Gastroesophageal sphincter (tissue), 3 donors: ENCODE measurements at regions not wholly inside any gene's neighbourhood (a gene's known extent, or its start where the extent isn't known, plus 50 kb on each side); places are given as distances from the start of the nearest gene placed in this dataset.

ENCODE experiments used
- POLR2A ChIP-seq, 2 donors: fragments of 450-650 bp; IDR thresholded peaks; one replicate each; pipeline ENCODE4 v1.6.1; 2017; ENCODE audit warnings: antibody characterized with exemption in 2 of 2, mild to moderate bottlenecking in 2 of 2, moderate library complexity in 1 of 2
- TF ChIP-seq, protein P1 (sequence below), 4 experiments: fragments of 200-600 bp in 2 of 4; fragments of 450-650 bp in 2 of 4; sonication (generic) in 1 of 4; IDR thresholded peaks; one replicate each; pipeline ENCODE4 v1.5.1; 2017 to 2019; ENCODE audit warnings: antibody characterized with exemption in 4 of 4, mild to moderate bottlenecking in 2 of 4, moderate library complexity in 2 of 4

DNA sequence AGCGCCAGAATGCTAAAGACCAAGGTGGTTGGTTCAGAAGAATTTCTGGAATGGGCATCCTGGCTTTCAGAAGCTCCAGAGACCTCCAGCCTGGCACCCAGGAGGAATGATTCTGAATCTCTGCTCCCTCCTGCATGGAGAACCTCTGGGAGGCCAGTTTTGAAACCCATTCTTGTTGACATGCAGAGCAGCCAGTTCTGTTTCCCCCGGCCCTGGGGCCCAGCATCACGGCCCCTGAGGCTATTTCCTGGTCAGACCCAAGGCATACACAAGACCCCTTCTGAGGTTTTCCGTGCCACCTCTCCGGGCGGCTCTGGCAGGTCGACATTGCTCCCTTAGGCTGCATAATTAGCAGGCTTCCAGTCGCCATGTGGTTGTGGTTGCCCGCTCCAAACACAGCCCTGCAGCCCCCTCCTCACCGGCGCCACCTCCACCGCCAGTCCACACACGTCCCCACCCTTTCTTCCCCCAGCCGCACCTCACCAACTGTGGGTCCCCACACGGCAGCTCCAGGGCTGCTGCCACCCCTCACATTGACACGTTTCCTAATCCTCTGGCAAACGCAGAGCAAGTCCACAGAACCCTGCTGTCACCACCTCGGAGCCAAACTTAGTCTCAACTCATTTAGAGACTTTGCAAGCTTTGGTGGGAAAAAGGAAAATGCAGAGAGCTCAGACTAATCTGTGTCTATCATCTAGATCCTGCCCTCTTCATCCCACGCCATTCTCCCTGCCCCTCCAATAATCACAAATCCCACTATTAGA is 367.1 kb downstream of the SOX9 start:
- TF ChIP-seq, protein P1, sequence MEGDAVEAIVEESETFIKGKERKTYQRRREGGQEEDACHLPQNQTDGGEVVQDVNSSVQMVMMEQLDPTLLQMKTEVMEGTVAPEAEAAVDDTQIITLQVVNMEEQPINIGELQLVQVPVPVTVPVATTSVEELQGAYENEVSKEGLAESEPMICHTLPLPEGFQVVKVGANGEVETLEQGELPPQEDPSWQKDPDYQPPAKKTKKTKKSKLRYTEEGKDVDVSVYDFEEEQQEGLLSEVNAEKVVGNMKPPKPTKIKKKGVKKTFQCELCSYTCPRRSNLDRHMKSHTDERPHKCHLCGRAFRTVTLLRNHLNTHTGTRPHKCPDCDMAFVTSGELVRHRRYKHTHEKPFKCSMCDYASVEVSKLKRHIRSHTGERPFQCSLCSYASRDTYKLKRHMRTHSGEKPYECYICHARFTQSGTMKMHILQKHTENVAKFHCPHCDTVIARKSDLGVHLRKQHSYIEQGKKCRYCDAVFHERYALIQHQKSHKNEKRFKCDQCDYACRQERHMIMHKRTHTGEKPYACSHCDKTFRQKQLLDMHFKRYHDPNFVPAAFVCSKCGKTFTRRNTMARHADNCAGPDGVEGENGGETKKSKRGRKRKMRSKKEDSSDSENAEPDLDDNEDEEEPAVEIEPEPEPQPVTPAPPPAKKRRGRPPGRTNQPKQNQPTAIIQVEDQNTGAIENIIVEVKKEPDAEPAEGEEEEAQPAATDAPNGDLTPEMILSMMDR (IDR thresholded peaks at IDR 0.05), result no peak
- no peak for TF ChIP-seq POLR2A (IDR thresholded peaks at IDR 0.05)
